22Rv1 (cell line): ENCODE measurements at regions not wholly inside any gene's neighbourhood (a gene's known extent, or its start where the extent isn't known, plus 50 kb on each side); places are given as distances from the start of the nearest gene placed in this dataset.

Experiments
- ZFX ChIP-seq: fragments of 450-650 bp; IDR thresholded peaks from 2 replicates; pipeline ENCODE4 v1.6.1; 2017; ENCODE audit warnings: antibody characterized with exemption, borderline replicate concordance
- TF ChIP-seq, protein P1 (sequence below): fragments of 450-650 bp; IDR thresholded peaks from 2 replicates; pipeline ENCODE4 v1.5.1; 2017; ENCODE audit warnings: mild to moderate bottlenecking

- TF ChIP-seq, protein P1, sequence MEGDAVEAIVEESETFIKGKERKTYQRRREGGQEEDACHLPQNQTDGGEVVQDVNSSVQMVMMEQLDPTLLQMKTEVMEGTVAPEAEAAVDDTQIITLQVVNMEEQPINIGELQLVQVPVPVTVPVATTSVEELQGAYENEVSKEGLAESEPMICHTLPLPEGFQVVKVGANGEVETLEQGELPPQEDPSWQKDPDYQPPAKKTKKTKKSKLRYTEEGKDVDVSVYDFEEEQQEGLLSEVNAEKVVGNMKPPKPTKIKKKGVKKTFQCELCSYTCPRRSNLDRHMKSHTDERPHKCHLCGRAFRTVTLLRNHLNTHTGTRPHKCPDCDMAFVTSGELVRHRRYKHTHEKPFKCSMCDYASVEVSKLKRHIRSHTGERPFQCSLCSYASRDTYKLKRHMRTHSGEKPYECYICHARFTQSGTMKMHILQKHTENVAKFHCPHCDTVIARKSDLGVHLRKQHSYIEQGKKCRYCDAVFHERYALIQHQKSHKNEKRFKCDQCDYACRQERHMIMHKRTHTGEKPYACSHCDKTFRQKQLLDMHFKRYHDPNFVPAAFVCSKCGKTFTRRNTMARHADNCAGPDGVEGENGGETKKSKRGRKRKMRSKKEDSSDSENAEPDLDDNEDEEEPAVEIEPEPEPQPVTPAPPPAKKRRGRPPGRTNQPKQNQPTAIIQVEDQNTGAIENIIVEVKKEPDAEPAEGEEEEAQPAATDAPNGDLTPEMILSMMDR: no peak
- TF ChIP-seq ZFX: no peak
Observed at GRCh38 chr9:105046907-105047741, 119.2 kb upstream of the ABCA1 start.
